HepG2 (cell line): ENCODE measurements at regions not wholly inside any gene's neighbourhood (a gene's known extent, or its start where the extent isn't known, plus 50 kb on each side); places are given as distances from the start of the nearest gene placed in this dataset.

ENCODE experiments used
- ATAC-seq: fragments of 200-7000 bp; cut with Tn5 transposase; 3 replicates; pipeline ENCODE4 v1.9.1; 2020; ENCODE audit warnings: mild to moderate bottlenecking, moderate library complexity
- BruUV-seq: library from RNA; stranded (reverse); fragments of 400-500 nt; replicated peaks from 2 replicates; lab custom pipeline; 2021; lab: Mats Ljungman, UMichigan
- CTCF ChIA-PET: fragments of 300-600 bp; formaldehyde crosslinking; extraction: SDS; loops from one replicate; lab custom pipeline; 2021; ENCODE audit warnings: low total read pairs, inconsistent platforms, low intra/inter-chr PET ratio; lab: Yijun Ruan, JAX
- POLR2A ChIA-PET: fragments of 350-600 bp; sonication (Branson Sonifier 250); formaldehyde crosslinking; loops from one replicate; lab custom pipeline; 2020; ENCODE audit warnings: antibody characterized with exemption, inconsistent platforms; lab: Yijun Ruan, JAX
- DNase-seq: peaks from one replicate; pipeline ENCODE4 v3.0.0-alpha.2; 2015; ENCODE audit warnings: low spot score
- FAIRE-seq: peaks from 3 replicates; lab custom pipeline; 2011; peaks lifted over from hg19 to GRCh38; lab: Jason Lieb, UNC
- H2AFZ ChIP-seq: one replicate; pipeline ENCODE4 v1.6.1; 2011; ENCODE audit warnings: low read length, inconsistent platforms
- H3K27ac ChIP-seq: fragments of 300-600 bp; 3 replicates; pipeline ENCODE4 v1.8.0; 2011; ENCODE audit warnings: mixed run types, mild to moderate bottlenecking, mixed read lengths, low read length, inconsistent platforms; ENCODE audit not compliant: insufficient read depth; ENCODE audit errors: extremely low read length
- H3K27me3 ChIP-seq, 2 experiments: fragments of 200-600 bp in 1 of 2; 2 replicates in 1 of 2; 3 replicates in 1 of 2; pipeline versions ENCODE4 v1.6.0 to v1.8.0; 2011; ENCODE audit warnings: low read length in 2 of 2, mild to moderate bottlenecking in 2 of 2, moderate library complexity in 2 of 2, inconsistent platforms in 1 of 2; ENCODE audit not compliant: insufficient read depth in 2 of 2, control insufficient read depth in 1 of 2
- H3K36me3 ChIP-seq, 2 experiments: fragments of 200-600 bp in 1 of 2; replicated peaks in 1 of 2; 2 replicates in 1 of 2; 3 replicates in 1 of 2; pipeline versions ENCODE4 v1.5.1 to v1.8.0; 2011; ENCODE audit warnings: low read length in 2 of 2, inconsistent platforms in 1 of 2; ENCODE audit not compliant: insufficient read depth in 2 of 2, control insufficient read depth in 1 of 2
- H3K4me1 ChIP-seq: 2 replicates; pipeline ENCODE4 v1.5.1; 2012; ENCODE audit warnings: low read length, inconsistent platforms; ENCODE audit not compliant: insufficient read depth
- H3K4me2 ChIP-seq: 2 replicates; pipeline ENCODE4 v1.6.0; 2011; ENCODE audit warnings: low read depth, low read length, inconsistent platforms
- H3K4me3 ChIP-seq, 3 experiments: fragments of 200-600 bp in 1 of 3; sonication (generic), shearing (Covaris generic) in 1 of 3; replicated peaks in 1 of 3; 2 replicates each; pipeline ENCODE4 v1.5.1; 2011 to 2016; ENCODE audit warnings: low read length in 3 of 3, inconsistent platforms in 2 of 3, low read depth in 2 of 3, mild to moderate bottlenecking in 2 of 3, control low read depth in 1 of 3, mixed read lengths in 1 of 3; ENCODE audit not compliant: insufficient read depth in 1 of 3
- H3K79me2 ChIP-seq: one replicate; pipeline ENCODE4 v1.6.1; 2011; ENCODE audit warnings: low read length, inconsistent platforms; ENCODE audit not compliant: insufficient read depth
- H3K9ac ChIP-seq: 2 replicates; pipeline ENCODE4 v1.6.0; 2011; ENCODE audit warnings: mild to moderate bottlenecking, low read depth, low read length, inconsistent platforms; ENCODE audit not compliant: insufficient read depth
- H3K9me3 ChIP-seq: 2 replicates; pipeline ENCODE4 v1.5.1; 2012; ENCODE audit warnings: mild to moderate bottlenecking, low read length
- H4K20me1 ChIP-seq: 2 replicates; pipeline ENCODE4 v1.6.0; 2011; ENCODE audit warnings: inconsistent platforms, mild to moderate bottlenecking, low read length, moderate library complexity; ENCODE audit not compliant: insufficient read depth
- AGO2 ChIP-seq: fragments of 200-400 bp; formaldehyde crosslinking; optimal IDR thresholded peaks from 2 replicates; pipeline ENCODE3; 2017; ENCODE audit warnings: mild to moderate bottlenecking, low read depth, low read length, moderate library complexity
- ATF2 ChIP-seq: sonication (generic); formaldehyde crosslinking; IDR thresholded peaks from 2 replicates; pipeline ENCODE4 v1.4.0; 2020; ENCODE audit warnings: missing genetic modification reagents
- NFE2L2 ChIP-seq: fragments of 150-350 bp; IDR thresholded peaks from 2 replicates; pipeline ENCODE4 v1.6.1; 2014; ENCODE audit warnings: low read length
- TOE1 ChIP-seq: sonication (generic); formaldehyde crosslinking; IDR thresholded peaks from 2 replicates; pipeline ENCODE4 v1.4.0; 2020; ENCODE audit warnings: mild to moderate bottlenecking, missing genetic modification reagents
- ZBTB37 ChIP-seq: sonication (generic); formaldehyde crosslinking; IDR thresholded peaks from 2 replicates; pipeline ENCODE4 v1.4.0; 2020; ENCODE audit warnings: mild to moderate bottlenecking, missing genetic modification reagents
- ZNF180 ChIP-seq: sonication (generic); formaldehyde crosslinking; IDR thresholded peaks from 2 replicates; pipeline ENCODE4 v1.4.0; 2020; ENCODE audit warnings: low read depth, missing genetic modification reagents, borderline replicate concordance
- ZNF557 ChIP-seq: sonication (generic); formaldehyde crosslinking; IDR thresholded peaks from 2 replicates; pipeline ENCODE4 v1.4.0; 2020; ENCODE audit warnings: missing genetic modification reagents
- ZNF615 ChIP-seq: sonication (generic); formaldehyde crosslinking; IDR thresholded peaks from 2 replicates; pipeline ENCODE4 v1.5.0; 2020; ENCODE audit warnings: mild to moderate bottlenecking, missing genetic modification reagents, borderline replicate concordance
- ZNF766 ChIP-seq: sonication (generic); formaldehyde crosslinking; IDR thresholded peaks from 2 replicates; pipeline ENCODE4 v1.5.0; 2020; ENCODE audit warnings: missing genetic modification reagents, borderline replicate concordance
- ZXDC ChIP-seq: sonication (generic); formaldehyde crosslinking; IDR thresholded peaks from 2 replicates; pipeline ENCODE4 v1.5.0; 2020; ENCODE audit warnings: mild to moderate bottlenecking, missing genetic modification reagents
- WGBS: methylation state at CpG from one replicate; pipeline ENCODE4 v1.1.6; 2017; ENCODE audit warnings: low lambda C conversion rate; 5-methylcytosine and 5-hydroxymethylcytosine counted together
- in situ Hi-C: cut with HindIII; loops from 2 replicates; pipeline ENCODE4 v1.10.0; 2017; ENCODE audit warnings: low pct_unique_long_range_greater_than_20kb; ENCODE audit not compliant: extremely low pct_ligation_motif_present
- intact Hi-C: fragments of 100-400 bp; cut with micrococcal nuclease; formaldehyde crosslinking; loops from one replicate; pipeline ENCODE4 v1.10.0; 2022; ENCODE audit not compliant: unreplicated experiment
- TF ChIP-seq, protein P1 (sequence below): sonication (generic); formaldehyde crosslinking; IDR thresholded peaks from 2 replicates; pipeline ENCODE4 v1.5.0; 2020; ENCODE audit warnings: mild to moderate bottlenecking, missing genetic modification reagents

DNA sequence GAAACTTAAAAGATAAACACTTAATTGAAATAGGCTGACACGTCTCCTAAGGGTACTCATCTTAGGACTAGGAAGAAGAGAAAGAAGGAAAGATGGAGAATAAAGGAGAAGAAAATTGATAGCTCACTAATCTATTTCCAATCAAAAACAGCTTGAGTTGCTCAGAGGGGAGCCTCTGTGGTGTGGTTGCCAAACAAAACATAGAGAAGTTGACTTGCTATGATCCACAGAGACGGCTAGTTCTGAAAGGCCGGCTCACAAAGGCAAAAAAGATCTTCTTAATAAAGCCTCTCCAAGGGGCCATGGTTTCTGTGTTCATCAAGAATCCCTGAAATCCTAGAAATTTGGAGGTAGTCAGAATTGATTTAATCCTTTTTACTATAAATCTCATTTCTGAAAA lies 644.1 kb downstream of the LMO4 start:
- H3K9ac ChIP-seq = no peak overlapping the region
- H3K4me2 ChIP-seq = no peak overlapping the region
- no peak overlapping the region for H3K4me3 ChIP-seq
- H3K27ac ChIP-seq = no peak overlapping the region
- no peaks in the 10 kb centered on the region for H4K20me1 ChIP-seq
- ChIA-PET CTCF (no interaction called here), POLR2A (no interaction called here)
- H2AFZ ChIP-seq = no peak overlapping the region
- no peak for DNase-seq
- no peaks in the 10 kb centered on the region for H3K4me1 ChIP-seq
- no peak for ATAC-seq
- H3K36me3 ChIP-seq = no peaks in the 10 kb centered on the region
- no peaks in the 10 kb centered on the region for H3K27me3 ChIP-seq
- TF ChIP-seq, protein P1, sequence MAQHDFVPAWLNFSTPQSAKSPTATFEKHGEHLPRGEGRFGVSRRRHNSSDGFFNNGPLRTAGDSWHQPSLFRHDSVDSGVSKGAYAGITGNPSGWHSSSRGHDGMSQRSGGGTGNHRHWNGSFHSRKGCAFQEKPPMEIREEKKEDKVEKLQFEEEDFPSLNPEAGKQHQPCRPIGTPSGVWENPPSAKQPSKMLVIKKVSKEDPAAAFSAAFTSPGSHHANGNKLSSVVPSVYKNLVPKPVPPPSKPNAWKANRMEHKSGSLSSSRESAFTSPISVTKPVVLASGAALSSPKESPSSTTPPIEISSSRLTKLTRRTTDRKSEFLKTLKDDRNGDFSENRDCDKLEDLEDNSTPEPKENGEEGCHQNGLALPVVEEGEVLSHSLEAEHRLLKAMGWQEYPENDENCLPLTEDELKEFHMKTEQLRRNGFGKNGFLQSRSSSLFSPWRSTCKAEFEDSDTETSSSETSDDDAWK = no peak
- TF ChIP-seq ZBTB37 (no peak), ZNF615 (CRISPR knock-in tag) (no peak), ZNF766 (CRISPR knock-in tag) (no peak), ZNF557 (CRISPR knock-in tag) (no peak), TOE1 (no peak), ZNF180 (no peak), AGO2 (no peak), NFE2L2 (no peak), ATF2 (CRISPR knock-in tag) (no peak), ZXDC (CRISPR knock-in tag) (no peak)
- TF ChIP-seq, all 625 proteins: peak for 0
- H3K9me3 ChIP-seq = no peaks in the 10 kb centered on the region
- no peak for FAIRE-seq
- no TSS peak for BruUV-seq
- no peaks in the 10 kb centered on the region for H3K79me2 ChIP-seq
- intact Hi-C loops = no loop called here
- 40% methylated on average over 3 of the region's 3 CpGs for whole genome bisulfite sequencing
- in situ Hi-C loops = loop anchor here (25.0 kb wide), 1 partner anchor 636 kb away; the partner anchor contains the start of gene LMO4
